ENCODE measurements at regions not wholly inside any gene's neighbourhood (a gene's known extent, or its start where the extent isn't known, plus 50 kb on each side); places are given as distances from the start of the nearest gene placed in this dataset.

DNA sequence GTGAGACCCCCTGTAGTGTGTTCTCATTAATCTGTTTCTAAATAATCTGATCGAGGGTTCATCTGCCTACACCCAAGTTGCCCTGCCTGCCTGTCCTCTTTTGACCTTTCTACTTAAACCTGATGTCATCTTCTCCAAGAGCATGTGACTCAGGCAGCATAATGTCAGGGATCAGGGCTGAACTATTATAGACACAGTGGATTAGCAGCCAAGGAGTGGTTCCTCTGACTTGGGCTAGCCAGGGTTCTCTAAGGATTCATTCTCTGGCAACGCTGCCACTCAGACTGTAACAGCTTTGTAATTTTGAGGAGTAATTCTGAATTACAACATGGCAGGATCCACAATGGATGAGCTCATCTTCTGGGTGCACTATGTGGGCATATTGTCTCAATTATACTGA lies 124.0 kb downstream of the MDH1 start:
- no peak for TF ChIP-seq CTCF (IDR thresholded peaks at IDR 0.05)
- no peak for TF ChIP-seq POLR2A (IDR thresholded peaks at IDR 0.05)
